NCI-H446 (cell line): ENCODE measurements at regions not wholly inside any gene's neighbourhood (a gene's known extent, or its start where the extent isn't known, plus 50 kb on each side); places are given as distances from the start of the nearest gene placed in this dataset.
A peak's percentile ranks its signal among the peaks of the same experiment; 100 is the strongest.
"Not testable (repeated sequence)": the region's sequence is repeated elsewhere in the genome, so short reads cannot be mapped to it uniquely, and the experiment has no call there.

Source experiments
- DNase-seq, 2 experiments: peaks; one replicate each; lab custom pipeline; 2025; lab: John Stamatoyannopoulos, UW

GRCh38 chr9:7342736-7343135 is 456.8 kb downstream of the DMAC1 start:
- DNase-seq: no peak

GRCh38 chr9:7342229-7342628 is 457.3 kb downstream of the DMAC1 start:
- DNase-seq: no peak

- DNase-seq: no peak
Observed at GRCh38 chr9:7341571-7341970, 458.0 kb downstream of the DMAC1 start.

- DNase-seq: no peak
Observed at GRCh38 chr9:7340451-7340850, 459.1 kb downstream of the DMAC1 start.

GRCh38 chr9:7338586-7339281 is 460.8 kb downstream of the DMAC1 start:
- no peak for DNase-seq

GRCh38 chr9:7336356-7337065 is 463.1 kb downstream of the DMAC1 start:
- peak in 1 of 2 experiments; percentile 27 for DNase-seq

GRCh38 chr9:7333719-7334118 is 465.9 kb downstream of the DMAC1 start:
- no peak for DNase-seq

- DNase-seq: no peak
Observed at GRCh38 chr9:7332780-7333179, 466.8 kb downstream of the DMAC1 start.

GRCh38 chr9:7328453-7328852 is 471.1 kb downstream of the DMAC1 start:
- peak in 1 of 2 experiments; percentile 29 for DNase-seq

GRCh38 chr9:7325995-7326394 is 473.6 kb downstream of the DMAC1 start:
- DNase-seq: peak; percentile 46 to 75

- DNase-seq: no peak
Observed at GRCh38 chr9:7324152-7324598, 475.4 kb downstream of the DMAC1 start.

GRCh38 chr9:7320841-7321240 is 478.7 kb downstream of the DMAC1 start:
- no peak for DNase-seq

- peak in 1 of 2 experiments; percentile 43 for DNase-seq
Observed at GRCh38 chr9:7320139-7320538, 479.4 kb downstream of the DMAC1 start.

GRCh38 chr9:7318920-7319319 is 480.7 kb downstream of the DMAC1 start:
- no peak for DNase-seq

- no peak for DNase-seq
Observed at GRCh38 chr9:7316967-7317366, 482.6 kb downstream of the DMAC1 start.

- DNase-seq: no peak
Observed at GRCh38 chr9:7316166-7316795, 483.3 kb downstream of the DMAC1 start.

- no peak for DNase-seq
Observed at GRCh38 chr9:7315746-7316145, 483.8 kb downstream of the DMAC1 start.

- DNase-seq: no peak
Observed at GRCh38 chr9:7315116-7315515, 484.5 kb downstream of the DMAC1 start.

GRCh38 chr9:7313389-7313788 is 486.2 kb downstream of the DMAC1 start:
- DNase-seq: no peak

GRCh38 chr9:7309051-7309450 is 490.5 kb downstream of the DMAC1 start:
- DNase-seq: not testable (repeated sequence)

GRCh38 chr9:7305677-7306076 is 493.9 kb downstream of the DMAC1 start:
- no peak for DNase-seq

GRCh38 chr9:7304627-7304995 is 495.0 kb downstream of the DMAC1 start:
- DNase-seq: no peak
